GM21360 (cell line): ENCODE measurements at regions not wholly inside any gene's neighbourhood (a gene's known extent, or its start where the extent isn't known, plus 50 kb on each side); places are given as distances from the start of the nearest gene placed in this dataset.

ENCODE experiments used
- ATAC-seq: cut with Tn5 transposase; IDR thresholded peaks from one replicate; pipeline ENCODE4 v1.9.1; 2021; ENCODE audit warnings: mild to moderate bottlenecking, moderate library complexity; ENCODE audit not compliant: unreplicated experiment

DNA sequence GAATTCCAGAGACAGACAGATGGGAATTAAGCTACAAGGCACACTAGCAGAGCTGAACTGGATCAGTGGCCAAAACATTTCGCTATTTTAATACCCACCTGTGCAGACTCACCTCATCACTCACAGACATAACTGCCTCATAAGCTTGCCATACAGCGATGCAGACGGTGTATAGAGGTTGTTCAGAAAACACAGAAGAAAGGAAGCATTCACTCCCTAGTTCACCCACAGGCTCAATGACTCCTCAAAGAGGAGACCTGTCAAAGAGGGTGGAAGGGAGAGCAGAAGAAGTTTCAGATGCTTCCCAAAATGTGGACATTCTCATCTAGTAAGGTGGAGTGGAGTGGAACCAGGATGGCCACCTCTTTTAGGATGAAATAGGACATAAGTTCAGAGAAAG is 81.7 kb upstream of the SPHKAP start:
- ATAC-seq = no peak

DNA sequence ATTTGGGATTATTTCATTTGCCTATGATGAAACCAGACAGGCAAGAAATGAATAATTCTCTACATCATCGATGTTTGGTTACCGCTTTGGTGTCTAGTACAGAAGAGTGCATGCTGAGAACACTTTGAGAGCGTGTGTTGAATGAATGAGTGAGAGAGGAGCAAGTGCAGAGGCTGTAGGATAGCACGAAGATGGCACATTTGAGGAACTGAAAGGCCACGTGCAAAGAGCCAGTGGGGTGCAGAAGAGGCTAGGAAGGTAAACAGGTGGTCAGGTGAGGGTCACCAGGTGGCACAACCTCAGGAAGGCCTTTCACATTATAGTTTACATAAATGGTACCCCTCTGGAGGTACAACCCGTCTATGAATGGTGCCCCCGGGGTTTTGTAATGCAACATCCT is 80.1 kb upstream of the SPHKAP start:
- no peak for ATAC-seq

DNA sequence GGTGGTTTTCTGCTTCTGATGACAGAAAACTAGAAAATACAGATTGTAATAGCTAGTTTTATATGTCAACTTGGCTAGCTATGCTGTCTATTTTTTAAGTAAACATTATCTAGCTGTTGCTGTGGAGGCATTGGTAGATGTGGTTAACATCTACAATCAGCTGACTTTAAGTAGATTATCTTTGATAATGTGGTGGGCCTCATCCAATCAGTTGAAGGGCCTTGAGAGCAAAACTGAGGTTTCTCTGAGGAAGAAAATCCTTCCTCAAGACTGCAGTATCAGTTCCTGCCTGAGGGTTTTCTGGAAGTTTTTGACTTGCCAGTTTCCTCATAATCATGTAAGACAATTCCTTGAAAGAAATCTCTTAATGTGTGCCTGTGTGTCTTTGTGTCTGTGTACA is 75.9 kb upstream of the SPHKAP start:
- ATAC-seq = no peak

DNA sequence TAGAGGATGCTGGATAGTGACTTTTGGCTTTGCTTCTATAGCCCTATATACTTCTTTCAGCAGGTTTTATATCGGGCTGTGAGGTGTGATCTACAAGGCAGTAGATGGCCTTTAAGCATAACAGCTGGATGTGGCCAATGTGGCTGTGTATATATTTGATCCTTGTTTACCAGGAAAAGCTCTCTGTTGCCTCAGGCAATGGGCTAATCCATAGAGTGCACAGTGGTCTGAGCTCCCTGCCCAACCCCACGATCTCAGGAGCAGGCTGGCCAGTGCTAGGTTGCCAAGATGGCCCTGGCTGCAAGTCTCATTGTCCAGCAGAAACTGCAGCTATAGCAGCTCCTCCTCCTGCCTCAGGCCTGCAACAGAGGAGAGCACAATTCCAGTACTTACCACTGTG is 72.3 kb upstream of the SPHKAP start:
- ATAC-seq = no peak

DNA sequence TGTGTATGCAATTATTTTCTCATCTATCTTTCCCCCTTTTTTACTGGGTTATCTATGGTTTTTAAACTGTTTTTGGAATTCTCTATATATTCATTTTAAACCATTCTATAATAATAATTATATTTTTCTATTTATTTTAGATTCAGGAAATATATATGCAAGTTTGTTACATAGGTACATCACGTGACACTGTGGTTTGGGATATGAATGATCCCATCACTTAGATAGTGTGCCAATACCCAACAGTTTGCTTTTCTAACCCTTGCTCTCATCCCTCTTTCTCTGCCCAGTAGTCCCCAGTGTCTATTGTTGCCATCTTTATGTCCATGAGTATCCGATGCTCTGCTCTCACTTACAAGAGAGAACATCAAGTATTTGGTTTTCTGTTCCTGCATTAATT is 65.8 kb upstream of the SPHKAP start:
- ATAC-seq = no peak

DNA sequence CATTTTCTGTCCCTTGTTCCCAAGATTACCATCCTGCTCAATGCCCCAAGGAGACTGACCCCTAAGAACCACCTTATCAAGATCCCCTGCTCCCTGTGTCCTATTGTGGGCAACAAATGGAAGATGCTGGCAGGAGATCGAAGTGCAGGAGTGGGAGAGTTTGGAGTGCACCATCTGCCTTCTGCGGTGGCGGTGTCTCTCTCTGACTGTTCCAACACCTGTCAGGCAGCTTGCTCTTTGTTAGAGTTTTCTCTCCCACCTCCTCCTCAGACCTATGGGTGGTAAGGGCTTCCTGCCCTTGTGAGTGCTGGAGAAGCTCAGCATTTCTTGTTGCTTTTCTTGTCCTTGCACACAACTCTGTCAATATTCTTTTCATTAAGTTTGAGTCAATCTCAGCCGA is 64.1 kb upstream of the SPHKAP start:
- ATAC-seq = no peak

DNA sequence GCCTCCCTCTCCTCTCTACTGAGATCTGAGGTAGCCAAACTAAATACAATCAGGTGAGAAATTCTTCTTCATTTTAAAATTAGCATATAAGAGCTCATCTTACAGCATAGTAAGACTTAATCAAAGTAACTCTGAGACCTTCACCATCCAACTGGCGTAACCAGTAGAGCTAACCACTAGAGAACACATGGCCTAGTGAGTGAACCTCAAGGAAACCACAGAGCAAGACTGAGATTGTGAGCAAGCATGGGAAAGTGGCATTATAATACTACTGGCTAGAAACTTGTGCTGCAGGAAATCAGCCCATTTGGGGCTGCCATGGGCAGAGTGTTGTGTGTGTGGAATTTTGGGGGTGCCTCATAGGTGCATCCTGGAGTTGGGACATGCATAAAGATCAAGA is 61.1 kb upstream of the SPHKAP start:
- ATAC-seq = no peak

DNA sequence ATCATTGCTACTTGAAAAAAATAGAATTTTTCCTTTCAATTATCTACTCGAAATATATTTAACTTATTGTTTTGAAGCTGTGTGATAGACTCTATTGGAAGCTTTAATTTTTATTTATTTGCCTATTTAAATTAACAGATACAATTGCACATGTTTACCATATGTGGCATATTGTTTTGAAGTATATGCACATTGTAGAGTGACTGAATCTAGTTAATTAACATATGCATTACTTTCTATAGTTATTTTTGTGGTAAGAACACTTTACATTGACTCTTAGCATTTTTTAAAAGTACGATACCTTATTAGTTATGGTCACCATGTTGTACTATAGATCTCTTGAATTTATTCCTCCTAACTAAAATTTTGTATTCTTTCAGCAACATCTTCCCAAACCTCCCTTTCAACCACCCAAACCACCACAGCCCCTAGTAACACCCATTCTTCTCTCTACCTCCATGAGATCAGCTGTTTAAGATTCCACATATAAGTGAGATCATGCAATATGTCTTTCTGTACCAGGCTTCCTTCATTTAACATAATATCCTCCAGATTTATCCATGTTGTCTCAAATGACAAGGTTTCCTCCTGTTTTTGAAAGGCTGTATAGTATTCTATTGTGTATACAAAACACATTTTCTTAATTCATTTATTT is 58.5 kb upstream of the SPHKAP start:
- no peak for ATAC-seq

DNA sequence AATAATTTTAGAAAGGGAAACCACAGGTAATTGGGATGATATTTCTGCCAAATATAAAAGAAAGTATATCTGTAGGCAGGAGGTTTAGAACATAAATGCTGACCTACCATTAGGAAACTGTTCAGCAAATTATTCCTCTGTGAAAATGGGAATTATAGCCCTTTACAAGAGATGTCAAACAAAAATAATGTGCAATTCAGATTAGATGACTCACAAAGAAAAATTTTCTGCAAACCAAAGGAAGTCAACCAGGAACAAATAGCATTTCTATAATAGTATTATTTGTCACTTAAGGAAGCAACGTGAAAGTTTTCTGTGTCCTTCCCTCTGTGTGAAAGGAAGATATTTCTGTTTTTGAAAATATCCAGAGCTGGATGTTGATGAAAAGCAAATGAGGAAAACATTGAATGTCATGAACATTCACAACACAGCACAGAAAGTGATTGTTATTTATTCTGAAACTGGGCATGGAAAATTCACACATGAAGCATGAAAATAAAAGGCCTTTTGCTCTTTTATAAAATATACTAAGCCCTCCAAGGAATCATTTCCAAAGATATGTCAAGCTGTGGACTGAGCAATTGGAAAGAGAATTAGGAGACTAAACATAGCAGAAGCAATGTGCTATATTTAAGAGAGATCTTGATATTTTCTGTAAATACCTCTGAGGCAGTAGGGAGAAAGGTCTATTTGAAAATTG is 57.9 kb upstream of the SPHKAP start:
- no peak for ATAC-seq
